ENCODE measurements at regions not wholly inside any gene's neighbourhood (a gene's known extent, or its start where the extent isn't known, plus 50 kb on each side); places are given as distances from the start of the nearest gene placed in this dataset.

GRCh38 chr1:80424249-80424648 lies 1376.5 kb upstream of the ADGRL2 start (continued):
- TF ChIP-seq, protein P1, sequence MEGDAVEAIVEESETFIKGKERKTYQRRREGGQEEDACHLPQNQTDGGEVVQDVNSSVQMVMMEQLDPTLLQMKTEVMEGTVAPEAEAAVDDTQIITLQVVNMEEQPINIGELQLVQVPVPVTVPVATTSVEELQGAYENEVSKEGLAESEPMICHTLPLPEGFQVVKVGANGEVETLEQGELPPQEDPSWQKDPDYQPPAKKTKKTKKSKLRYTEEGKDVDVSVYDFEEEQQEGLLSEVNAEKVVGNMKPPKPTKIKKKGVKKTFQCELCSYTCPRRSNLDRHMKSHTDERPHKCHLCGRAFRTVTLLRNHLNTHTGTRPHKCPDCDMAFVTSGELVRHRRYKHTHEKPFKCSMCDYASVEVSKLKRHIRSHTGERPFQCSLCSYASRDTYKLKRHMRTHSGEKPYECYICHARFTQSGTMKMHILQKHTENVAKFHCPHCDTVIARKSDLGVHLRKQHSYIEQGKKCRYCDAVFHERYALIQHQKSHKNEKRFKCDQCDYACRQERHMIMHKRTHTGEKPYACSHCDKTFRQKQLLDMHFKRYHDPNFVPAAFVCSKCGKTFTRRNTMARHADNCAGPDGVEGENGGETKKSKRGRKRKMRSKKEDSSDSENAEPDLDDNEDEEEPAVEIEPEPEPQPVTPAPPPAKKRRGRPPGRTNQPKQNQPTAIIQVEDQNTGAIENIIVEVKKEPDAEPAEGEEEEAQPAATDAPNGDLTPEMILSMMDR (IDR thresholded peaks at IDR 0.05; ENCODE audit: poor library complexity, severe bottlenecking), result no peak

- no peak overlapping the region for H3K4me3 ChIP-seq (ENCODE audit: low read length)
- no peaks in the 10 kb centered on the region for H4K20me1 ChIP-seq (ENCODE audit: insufficient read depth)
- H3K9me3 ChIP-seq (ENCODE audit: low read length), result no peaks in the 10 kb centered on the region
- no peak overlapping the region for H3K9ac ChIP-seq (ENCODE audit: low read length)
- no peaks in the 10 kb centered on the region for H3K9me2 ChIP-seq (ENCODE audit: insufficient read depth, low read length)
- no peaks in the 10 kb centered on the region for H3K27me3 ChIP-seq (ENCODE audit: insufficient read depth, low read depth, low read length)
- H3K36me3 ChIP-seq (ENCODE audit: insufficient read depth, low read length), result no peaks in the 10 kb centered on the region
- no peaks in the 10 kb centered on the region for H3F3A ChIP-seq (ENCODE audit: insufficient read depth, low read length, poor library complexity, severe bottlenecking)
- H3K27ac ChIP-seq (ENCODE audit: low read length), result no peak overlapping the region
- TF ChIP-seq EZH2 (IDR thresholded peaks at IDR 0.05; ENCODE audit: borderline replicate concordance, insufficient read depth, low read length, poor library complexity, severe bottlenecking), result no peak
- no peak for TF ChIP-seq REST (IDR thresholded peaks at IDR 0.05; ENCODE audit: borderline replicate concordance)
- TF ChIP-seq MXI1 (conservative IDR thresholded peaks at IDR 0.05; ENCODE audit: poor library complexity, severe bottlenecking), result no peak
- TF ChIP-seq RAD21 (conservative IDR thresholded peaks at IDR 0.05), result no peak
- TF ChIP-seq SMC3 (conservative IDR thresholded peaks at IDR 0.05; ENCODE audit: poor library complexity), result no peak
- no peak for TF ChIP-seq EP300 (conservative IDR thresholded peaks at IDR 0.05; ENCODE audit: poor library complexity, severe bottlenecking)
- no peak overlapping the region for H2AFZ ChIP-seq (ENCODE audit: low read depth, low read length)
- no peak overlapping the region for H3K4me2 ChIP-seq (ENCODE audit: low read length)
- no peaks in the 10 kb centered on the region for H3K79me2 ChIP-seq (replicated peaks; ENCODE audit: insufficient read depth, low read length)
Observed at GRCh38 chr1:80418134-80418533, 1382.6 kb upstream of the ADGRL2 start.

DNA sequence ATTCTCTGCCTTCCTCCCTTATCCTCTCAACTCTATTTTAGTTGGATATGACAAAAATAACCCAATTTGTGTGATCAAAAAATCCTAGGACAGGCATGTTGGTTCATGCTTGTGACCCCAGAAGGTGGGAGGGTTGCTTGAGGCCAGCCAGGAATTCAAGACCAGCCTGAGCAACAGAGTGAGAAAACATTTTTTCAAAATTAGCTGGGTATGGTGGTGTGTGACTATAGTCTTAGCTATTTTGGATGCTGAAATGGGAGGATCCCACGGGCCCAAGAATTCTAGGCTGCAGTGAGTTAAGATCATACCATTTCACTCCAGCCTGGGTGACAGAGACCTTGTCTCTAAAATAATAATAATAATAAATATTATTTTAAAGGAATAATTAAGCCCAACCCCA lies 1383.1 kb upstream of the ADGRL2 start:
- Histone ChIP-seq H3K27ac (ENCODE audit: low read length) (no peak overlapping the region), H3K9me3 (ENCODE audit: low read length) (no peaks in the 10 kb centered on the region), H3K4me3 (ENCODE audit: low read length) (no peak overlapping the region), H3K36me3 (ENCODE audit: insufficient read depth, low read length) (no peaks in the 10 kb centered on the region), H2AFZ (ENCODE audit: low read depth, low read length) (no peak overlapping the region), H3F3A (ENCODE audit: insufficient read depth, low read length, poor library complexity, severe bottlenecking) (no peaks in the 10 kb centered on the region), H3K9me2 (ENCODE audit: insufficient read depth, low read length) (no peaks in the 10 kb centered on the region), H3K27me3 (ENCODE audit: insufficient read depth, low read depth, low read length) (no peaks in the 10 kb centered on the region), H3K79me2 (replicated peaks; ENCODE audit: insufficient read depth, low read length) (no peaks in the 10 kb centered on the region), H3K9ac (ENCODE audit: low read length) (no peak overlapping the region), H3K4me2 (ENCODE audit: low read length) (no peak overlapping the region), H4K20me1 (ENCODE audit: insufficient read depth) (no peaks in the 10 kb centered on the region)
- TF ChIP-seq EP300 (conservative IDR thresholded peaks at IDR 0.05; ENCODE audit: poor library complexity, severe bottlenecking) (no peak), TAF1 (IDR thresholded peaks at IDR 0.05; ENCODE audit: low read depth) (no peak), EZH2 (IDR thresholded peaks at IDR 0.05; ENCODE audit: borderline replicate concordance, insufficient read depth, low read length, poor library complexity, severe bottlenecking) (no peak), SMC3 (conservative IDR thresholded peaks at IDR 0.05; ENCODE audit: poor library complexity) (no peak), MXI1 (conservative IDR thresholded peaks at IDR 0.05; ENCODE audit: poor library complexity, severe bottlenecking) (no peak), RAD21 (conservative IDR thresholded peaks at IDR 0.05) (no peak), POLR2AphosphoS5 (IDR thresholded peaks at IDR 0.05) (no peak), REST (IDR thresholded peaks at IDR 0.05; ENCODE audit: borderline replicate concordance) (no peak)
- TF ChIP-seq, protein P1 (IDR thresholded peaks at IDR 0.05; ENCODE audit: poor library complexity, severe bottlenecking), result no peak

Measured in neural cell (in vitro differentiated cells).